HG02981 (cell line): ENCODE measurements at regions not wholly inside any gene's neighbourhood (a gene's known extent, or its start where the extent isn't known, plus 50 kb on each side); places are given as distances from the start of the nearest gene placed in this dataset.

ENCODE experiments used
- ATAC-seq: cut with Tn5 transposase; IDR thresholded peaks from one replicate; pipeline ENCODE4 v1.9.1; 2021; ENCODE audit warnings: mild to moderate bottlenecking, moderate library complexity; ENCODE audit not compliant: unreplicated experiment

DNA sequence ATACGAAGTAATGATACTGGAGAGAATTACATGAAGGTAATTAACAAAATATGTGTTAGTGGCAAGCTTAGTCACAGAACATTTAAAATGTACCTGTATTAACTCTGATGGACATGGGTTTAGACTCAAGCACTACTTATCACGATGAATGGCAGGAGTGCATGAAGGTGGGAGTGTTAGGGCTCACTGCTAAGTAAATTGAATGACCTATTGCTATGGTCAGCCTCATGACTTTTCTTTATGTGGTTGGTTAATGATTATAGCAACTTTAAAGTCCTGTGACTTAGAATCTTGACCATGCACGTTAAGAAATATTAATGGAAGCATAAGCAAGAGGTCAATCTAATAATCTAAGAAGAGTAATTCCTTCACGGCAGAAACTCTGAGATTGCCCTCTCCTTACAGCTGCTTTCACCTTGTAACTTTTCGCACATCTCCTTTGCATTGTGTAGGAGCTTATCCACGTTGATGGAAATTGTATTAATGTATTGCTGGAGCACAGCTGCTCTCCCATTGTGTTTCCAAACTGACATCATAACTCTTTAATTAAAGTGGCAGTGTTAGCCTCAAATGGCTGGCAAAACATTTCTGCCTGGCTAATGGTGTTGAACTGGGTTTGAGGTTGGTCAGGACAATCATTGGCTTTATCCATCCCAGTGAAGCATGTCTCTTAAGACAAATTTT is 114.5 kb downstream of the RXFP2 start:
- no peak for ATAC-seq

GRCh38 chr13:31859571-31859970 is 120.2 kb downstream of the RXFP2 start:
- no peak for ATAC-seq

GRCh38 chr13:31860002-31860401 is 120.7 kb downstream of the RXFP2 start:
- no peak for ATAC-seq

DNA sequence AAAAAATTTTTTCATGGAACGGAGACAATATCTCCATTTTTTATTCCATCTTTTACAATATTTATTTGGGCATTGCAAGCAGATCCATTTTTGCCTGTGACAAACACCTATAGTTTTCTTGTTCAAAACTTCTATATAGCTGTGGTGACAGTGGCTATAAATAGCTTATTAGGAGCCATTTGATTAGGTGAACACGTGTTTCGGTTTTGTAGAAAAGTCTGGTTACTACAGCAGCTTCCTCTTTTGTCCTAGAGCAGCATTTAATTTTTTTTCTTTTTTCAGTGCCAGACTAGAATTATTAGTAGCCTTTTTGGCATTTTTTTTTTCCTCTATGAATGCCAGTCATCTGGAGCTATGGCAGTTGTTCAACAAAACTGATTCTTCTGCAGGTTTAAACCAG is 123.5 kb downstream of the RXFP2 start:
- ATAC-seq, result no peak

- ATAC-seq, result no peak
These were observed 125.0 kb downstream of the RXFP2 start for GRCh38 chr13:31864307-31864706.

- no peak for ATAC-seq
These were observed 126.8 kb downstream of the RXFP2 start for GRCh38 chr13:31866099-31866498.

- ATAC-seq, result no peak
These were observed 128.4 kb downstream of the RXFP2 start for GRCh38 chr13:31867709-31868108.

DNA sequence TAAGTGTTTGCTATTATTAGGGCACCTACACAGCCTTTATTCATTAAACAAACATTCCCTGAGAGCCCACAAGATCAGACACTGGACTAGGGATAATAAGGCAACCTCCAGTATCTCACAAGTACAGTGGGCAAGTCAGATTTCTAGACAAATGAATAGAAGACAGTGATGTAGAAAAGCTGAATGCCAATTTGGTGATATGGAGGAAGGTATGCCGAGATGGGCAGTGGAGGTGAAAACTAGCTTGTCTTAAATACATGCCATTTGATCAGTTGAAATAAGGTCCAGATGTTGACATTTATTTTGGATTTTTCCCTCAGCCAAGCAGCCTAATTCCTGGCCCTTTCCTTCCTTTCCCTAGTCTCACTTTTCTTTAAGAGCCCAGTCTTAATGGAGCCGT is 130.3 kb downstream of the RXFP2 start:
- ATAC-seq, result no peak

DNA sequence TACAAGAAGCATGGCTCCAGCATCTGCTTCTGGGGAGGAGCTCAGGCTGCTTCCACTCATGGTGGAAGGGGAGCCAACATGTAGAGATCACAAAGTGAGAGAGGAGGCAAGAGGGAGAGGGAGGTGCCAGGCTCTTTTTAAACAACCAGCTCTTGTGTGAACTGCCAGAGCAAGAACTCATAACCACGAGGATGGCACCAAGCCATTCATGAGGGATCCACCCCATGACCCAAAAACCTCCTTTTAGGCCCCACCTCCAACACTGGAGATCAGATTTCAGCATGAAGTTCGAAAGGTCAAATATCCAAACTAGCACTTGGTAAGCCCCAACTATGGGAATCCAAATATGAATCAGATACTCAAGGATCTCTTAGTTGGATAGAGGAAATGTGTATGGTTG is 131.2 kb downstream of the RXFP2 start:
- ATAC-seq, result no peak

DNA sequence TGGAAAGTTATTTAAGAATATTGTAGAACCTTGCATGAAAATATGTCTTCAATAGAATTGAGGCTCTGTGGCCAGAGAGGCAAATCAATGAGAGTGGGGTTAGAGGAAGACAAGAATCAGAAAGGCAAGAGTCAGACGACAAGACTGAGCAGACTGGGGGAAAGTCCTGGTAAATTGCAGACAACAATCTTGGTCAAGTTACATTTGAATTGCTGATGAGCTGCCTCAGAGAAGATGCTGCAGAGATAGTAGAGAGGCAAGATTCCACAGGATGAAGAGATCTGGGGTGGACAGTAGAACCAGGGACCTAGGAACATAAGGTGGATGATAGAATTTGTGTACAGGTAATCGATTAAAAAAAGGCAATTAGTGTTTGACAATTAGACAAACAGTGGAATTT is 133.8 kb downstream of the RXFP2 start:
- ATAC-seq, result no peak

GRCh38 chr13:31875134-31875533 is 135.8 kb downstream of the RXFP2 start:
- ATAC-seq, result no peak

DNA sequence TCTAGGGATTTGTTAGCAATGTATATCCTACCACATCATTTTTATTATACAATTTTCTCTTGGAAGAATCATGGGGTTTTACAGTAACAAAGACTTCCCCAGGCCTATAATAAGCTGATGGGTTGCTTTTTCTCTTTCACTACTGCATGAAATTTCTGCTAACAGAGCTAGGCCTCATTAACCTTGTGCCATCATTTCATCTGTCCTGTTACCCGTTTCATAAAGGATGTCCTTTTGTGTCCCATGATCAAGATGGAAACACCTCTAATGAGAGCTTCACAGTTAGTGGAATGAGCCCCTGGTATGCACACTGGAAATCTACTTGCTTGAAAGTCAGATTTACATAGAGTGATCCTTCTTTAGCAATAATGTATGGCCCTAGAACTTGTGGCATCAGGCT is 138.7 kb downstream of the RXFP2 start:
- no peak for ATAC-seq

DNA sequence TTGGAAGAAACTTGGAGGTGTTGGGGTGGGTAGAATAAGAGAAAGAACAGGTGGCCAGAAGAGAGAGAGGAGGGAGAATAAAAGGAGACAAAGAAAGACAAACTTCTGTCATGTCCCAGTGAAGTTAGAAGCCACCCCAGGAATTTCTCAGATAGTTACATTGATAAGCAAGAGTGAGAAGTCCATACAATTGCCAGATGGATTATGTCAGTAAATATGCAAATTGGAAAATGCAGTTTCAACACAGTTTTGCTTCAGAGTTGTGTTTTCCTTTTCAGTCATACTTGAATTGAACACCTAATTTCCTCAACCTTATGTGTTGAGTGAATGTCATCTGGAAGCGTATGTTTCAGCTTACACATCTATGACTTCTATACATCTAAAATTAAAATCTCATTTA is 139.2 kb downstream of the RXFP2 start:
- no peak for ATAC-seq

- ATAC-seq, result no peak
These were observed 139.6 kb downstream of the RXFP2 start for GRCh38 chr13:31878955-31879354.

DNA sequence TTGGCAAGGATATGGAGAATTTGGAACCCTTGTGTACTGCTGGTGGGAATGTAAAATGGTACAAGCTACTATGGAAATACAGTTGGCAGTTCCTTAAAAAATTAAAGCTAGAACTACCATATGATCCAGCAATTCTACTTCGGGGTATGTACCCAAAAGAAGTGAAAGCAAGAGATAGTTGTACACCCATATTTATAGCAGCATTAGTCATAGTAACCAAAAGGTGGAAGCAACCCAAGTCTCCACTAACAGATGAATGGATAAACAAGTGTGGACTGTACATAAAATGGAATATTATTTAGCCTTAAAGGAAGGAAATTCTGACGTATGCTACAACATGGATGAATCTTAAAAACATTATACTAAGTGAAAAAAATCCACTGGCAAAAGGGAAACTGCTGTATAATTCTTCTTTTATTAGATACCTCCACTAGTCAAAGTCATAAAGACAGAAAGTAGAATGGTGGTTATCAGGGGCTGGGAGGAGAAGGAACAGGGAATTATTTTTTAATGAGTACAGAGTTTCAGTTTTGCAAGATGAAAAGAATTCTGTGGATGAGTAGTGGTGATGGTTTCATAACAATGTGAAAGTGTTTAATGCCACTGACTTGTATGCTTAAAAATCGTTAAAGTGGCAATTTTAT is 141.6 kb downstream of the RXFP2 start:
- ATAC-seq, result no peak

DNA sequence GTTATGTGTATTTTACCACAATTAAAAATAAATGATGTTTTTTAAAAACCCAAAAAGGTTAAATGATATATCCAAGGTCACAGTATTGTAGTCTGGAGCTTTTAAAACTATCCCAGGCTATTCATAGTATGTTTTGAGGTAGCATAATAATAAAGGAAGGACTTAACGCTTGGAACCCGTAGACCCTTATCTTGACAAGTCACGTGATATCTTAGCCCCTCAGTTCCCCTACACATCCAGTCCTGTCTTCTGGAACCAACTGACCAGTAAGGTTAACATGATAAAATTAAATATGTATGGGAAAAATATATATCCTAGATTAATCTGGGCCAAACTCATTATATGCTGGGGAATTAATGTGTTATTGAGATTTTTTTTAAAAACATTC is 142.2 kb downstream of the RXFP2 start:
- ATAC-seq, result no peak

DNA sequence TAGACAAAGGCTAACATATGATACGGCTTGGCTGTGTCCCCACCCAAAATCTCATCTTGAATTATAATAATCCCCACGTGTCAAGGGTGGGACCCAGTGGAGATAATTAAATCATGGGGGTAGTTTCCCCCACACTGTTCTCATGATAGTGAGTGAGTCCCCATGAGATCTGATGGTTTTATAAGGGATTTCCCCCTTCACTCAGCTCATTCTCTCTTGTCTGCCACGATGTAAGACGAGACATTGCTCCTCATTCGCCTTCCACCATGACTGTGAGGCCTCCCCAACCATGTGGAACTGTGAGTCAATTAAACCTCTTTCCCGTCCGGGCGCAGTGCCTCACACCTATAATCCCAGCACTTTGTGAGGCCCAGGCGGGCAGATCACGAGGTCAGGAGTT is 143.5 kb downstream of the RXFP2 start:
- ATAC-seq, result no peak

GRCh38 chr13:31884556-31884955 is 145.2 kb downstream of the RXFP2 start:
- no peak for ATAC-seq

- no peak for ATAC-seq
These were observed 145.6 kb upstream of the FRY start for GRCh38 chr13:31885994-31886393.

- no peak for ATAC-seq
These were observed 144.3 kb upstream of the FRY start for GRCh38 chr13:31887286-31887685.

- ATAC-seq, result no peak
These were observed 140.6 kb upstream of the FRY start for GRCh38 chr13:31890946-31891345.

DNA sequence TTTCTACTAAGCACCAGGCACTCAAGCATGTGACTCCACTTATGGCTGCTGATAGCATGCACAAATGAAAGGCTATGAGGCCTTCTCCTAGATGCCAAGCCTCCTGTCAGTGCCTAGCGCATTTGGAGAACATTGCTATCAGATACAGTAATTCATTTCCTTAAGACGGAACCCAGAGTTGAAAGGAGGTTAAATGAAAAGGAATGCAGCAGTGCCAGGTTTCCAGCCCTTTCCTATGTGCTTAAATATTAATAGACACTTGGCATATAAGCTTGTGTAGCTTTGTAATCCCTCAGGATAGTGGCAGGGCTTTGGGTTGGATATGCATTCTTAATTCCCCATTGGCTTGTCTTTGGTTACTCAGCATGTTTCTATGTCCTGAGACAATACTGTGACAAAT is 140.1 kb upstream of the FRY start:
- ATAC-seq, result no peak

DNA sequence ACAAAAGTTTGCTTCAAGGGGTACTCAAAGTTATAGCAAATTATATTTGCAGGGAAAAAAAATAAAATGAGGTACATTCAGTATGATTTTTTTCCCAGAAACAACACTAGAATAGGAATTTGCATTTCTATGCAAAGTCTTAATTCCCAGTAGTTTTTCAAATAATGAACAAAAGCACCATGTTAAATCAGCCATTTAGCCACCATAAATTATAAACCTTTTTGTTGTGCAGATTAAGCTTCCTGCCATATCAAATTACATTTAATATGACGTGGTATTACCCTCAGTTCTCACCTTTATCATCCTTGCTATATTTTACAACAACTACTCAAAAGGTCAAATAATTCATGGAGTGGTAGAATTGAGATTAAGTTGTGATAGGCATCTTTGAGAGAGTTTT is 136.6 kb upstream of the FRY start:
- ATAC-seq, result no peak
